ENCODE measurements at regions not wholly inside any gene's neighbourhood (a gene's known extent, or its start where the extent isn't known, plus 50 kb on each side); places are given as distances from the start of the nearest gene placed in this dataset.

DNA sequence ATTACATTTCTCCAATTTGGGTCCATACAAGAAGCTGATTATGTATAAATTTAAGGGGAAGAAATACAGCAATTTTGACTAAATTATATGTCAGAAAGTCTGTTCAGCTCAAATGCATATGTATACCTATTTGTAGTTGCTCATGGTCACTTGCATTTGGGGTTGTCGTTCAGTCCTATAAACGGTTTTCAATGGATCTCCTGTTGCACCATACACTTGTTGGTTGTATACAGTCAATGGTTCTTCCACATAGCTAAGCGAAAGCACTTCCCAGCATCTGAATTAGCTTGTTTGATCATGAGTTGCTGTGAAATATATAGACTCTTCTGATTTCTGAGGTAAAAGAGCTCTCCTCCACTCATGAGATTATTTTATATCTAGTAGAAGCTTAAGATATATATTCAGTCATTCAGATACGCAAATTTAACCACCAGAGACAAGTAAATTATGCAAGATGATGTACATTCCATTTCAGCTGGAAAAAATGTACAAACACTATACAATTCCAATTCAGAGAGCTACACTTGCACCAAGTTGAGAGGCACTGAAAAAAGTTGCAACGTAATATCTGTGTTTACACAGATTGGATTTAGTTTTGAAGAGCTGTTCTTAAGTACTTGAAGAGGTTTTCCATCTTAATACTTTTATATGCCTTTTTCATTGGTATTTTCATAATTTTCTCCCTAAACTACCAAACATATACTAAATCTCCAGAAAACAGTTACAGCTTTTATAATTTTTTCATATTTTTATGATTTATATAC is 64.4 kb upstream of the POU5F2 start:
- H3K27me3 ChIP-seq (ENCODE audit: control insufficient read depth, insufficient read depth, low read length) = no peaks in the 10 kb centered on the region
- intact Hi-C loops (cut with micrococcal nuclease) = no loop called here
- no peak overlapping the region for H3K27ac ChIP-seq (ENCODE audit: low read length)
- H3K4me3 ChIP-seq (ENCODE audit: low read length) = no peak overlapping the region
- no peaks in the 10 kb centered on the region for H3K36me3 ChIP-seq (ENCODE audit: control insufficient read depth, insufficient read depth, low read length)
- H3K4me1 Mint-ChIP-seq = peaks cover 4 to 5% of the 10 kb centered on the region in 2 donors
- TF ChIP-seq, protein P1, sequence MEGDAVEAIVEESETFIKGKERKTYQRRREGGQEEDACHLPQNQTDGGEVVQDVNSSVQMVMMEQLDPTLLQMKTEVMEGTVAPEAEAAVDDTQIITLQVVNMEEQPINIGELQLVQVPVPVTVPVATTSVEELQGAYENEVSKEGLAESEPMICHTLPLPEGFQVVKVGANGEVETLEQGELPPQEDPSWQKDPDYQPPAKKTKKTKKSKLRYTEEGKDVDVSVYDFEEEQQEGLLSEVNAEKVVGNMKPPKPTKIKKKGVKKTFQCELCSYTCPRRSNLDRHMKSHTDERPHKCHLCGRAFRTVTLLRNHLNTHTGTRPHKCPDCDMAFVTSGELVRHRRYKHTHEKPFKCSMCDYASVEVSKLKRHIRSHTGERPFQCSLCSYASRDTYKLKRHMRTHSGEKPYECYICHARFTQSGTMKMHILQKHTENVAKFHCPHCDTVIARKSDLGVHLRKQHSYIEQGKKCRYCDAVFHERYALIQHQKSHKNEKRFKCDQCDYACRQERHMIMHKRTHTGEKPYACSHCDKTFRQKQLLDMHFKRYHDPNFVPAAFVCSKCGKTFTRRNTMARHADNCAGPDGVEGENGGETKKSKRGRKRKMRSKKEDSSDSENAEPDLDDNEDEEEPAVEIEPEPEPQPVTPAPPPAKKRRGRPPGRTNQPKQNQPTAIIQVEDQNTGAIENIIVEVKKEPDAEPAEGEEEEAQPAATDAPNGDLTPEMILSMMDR (IDR thresholded peaks at IDR 0.05) = no peak
- H3K9me3 Mint-ChIP-seq = no peaks in the 10 kb centered on the region
- H3K27me3 Mint-ChIP-seq (ENCODE audit: low read depth in 2 of 2) = no peaks in the 10 kb centered on the region
- no peak overlapping the region for H3K27ac Mint-ChIP-seq
- H3K4me1 ChIP-seq (ENCODE audit: control insufficient read depth, insufficient read depth, low read length) = no peaks in the 10 kb centered on the region
- no peaks in the 10 kb centered on the region for H3K36me3 Mint-ChIP-seq
- H3K9me3 ChIP-seq (ENCODE audit: control insufficient read depth, insufficient read depth, low read length) = no peaks in the 10 kb centered on the region
- H3K4me3 Mint-ChIP-seq = no peak overlapping the region
- ATAC-seq (no peak), DNase-seq (no peak)
- 94% methylated on average over 3 of the region's 5 CpGs for WGBS (ENCODE audit: insufficient coverage)

DNA sequence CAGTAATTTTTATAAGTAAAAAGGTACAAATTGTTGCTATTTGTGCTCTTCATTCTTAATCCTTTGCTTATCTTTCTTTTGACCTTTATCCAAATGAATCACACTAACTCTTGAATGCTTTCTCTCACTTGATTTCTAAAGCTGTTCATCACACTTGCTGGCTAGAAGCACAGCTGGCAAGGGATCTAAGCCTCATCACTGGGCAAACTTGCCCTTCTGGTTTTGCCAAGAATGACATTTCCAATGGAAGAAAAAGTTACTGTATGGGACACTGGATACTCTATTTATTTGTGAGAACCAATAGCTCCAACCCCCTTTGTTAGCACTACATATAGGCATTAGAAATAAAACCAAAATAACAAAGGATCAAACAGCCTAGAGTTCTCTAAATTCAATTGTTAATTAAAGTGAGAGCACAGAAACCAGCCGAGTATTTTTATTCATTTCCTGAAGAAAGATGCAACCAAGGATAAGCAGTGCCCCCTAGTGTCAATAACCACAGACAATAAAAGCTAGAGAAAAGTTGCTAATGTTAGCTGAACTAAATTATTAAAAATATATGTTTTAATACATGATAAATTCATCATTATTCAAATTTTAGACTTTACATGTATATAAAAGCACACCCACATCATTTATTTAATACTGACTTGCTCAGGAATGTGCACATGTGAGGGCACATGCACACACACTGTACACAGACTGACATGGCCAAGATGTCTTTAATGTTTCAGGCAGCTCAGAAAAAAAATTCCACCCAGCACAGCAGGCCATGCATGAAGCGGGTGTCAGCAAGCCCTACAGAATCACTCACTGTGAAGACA is 59.8 kb upstream of the POU5F2 start:
- no peaks in the 10 kb centered on the region for H3K9me3 ChIP-seq (ENCODE audit: control insufficient read depth, insufficient read depth, low read length)
- H3K36me3 ChIP-seq (ENCODE audit: control insufficient read depth, insufficient read depth, low read length) = peaks cover 1% of the 10 kb centered on the region
- DNase-seq (peak in 1 of 2 donors; percentile 71), ATAC-seq (peak in 2 of 3 donors; percentile 58 to 64)
- intact Hi-C loops (cut with micrococcal nuclease) = loop anchor here (1.0 kb wide), 2 partner anchors 193 to 220 kb away; partner anchors contain the start of gene NR2F1-AS1
- Mint-ChIP-seq H3K4me3 (no peak overlapping the region), H3K27ac (no peak overlapping the region), H3K27me3 (ENCODE audit: low read depth in 2 of 2) (no peaks in the 10 kb centered on the region), H3K36me3 (no peaks in the 10 kb centered on the region), H3K9me3 (no peaks in the 10 kb centered on the region), H3K4me1 (peaks cover 4 to 5% of the 10 kb centered on the region in 2 donors)
- no peaks in the 10 kb centered on the region for H3K4me1 ChIP-seq (ENCODE audit: control insufficient read depth, insufficient read depth, low read length)
- no peak overlapping the region for H3K27ac ChIP-seq (ENCODE audit: low read length)
- no peaks in the 10 kb centered on the region for H3K27me3 ChIP-seq (ENCODE audit: control insufficient read depth, insufficient read depth, low read length)
- 27% methylated on average over 2 of the region's 2 CpGs for WGBS (ENCODE audit: insufficient coverage)
- no peak overlapping the region for H3K4me3 ChIP-seq (ENCODE audit: low read length)
- TF ChIP-seq, protein P1 (IDR thresholded peaks at IDR 0.05) = peak; percentile 80

DNA sequence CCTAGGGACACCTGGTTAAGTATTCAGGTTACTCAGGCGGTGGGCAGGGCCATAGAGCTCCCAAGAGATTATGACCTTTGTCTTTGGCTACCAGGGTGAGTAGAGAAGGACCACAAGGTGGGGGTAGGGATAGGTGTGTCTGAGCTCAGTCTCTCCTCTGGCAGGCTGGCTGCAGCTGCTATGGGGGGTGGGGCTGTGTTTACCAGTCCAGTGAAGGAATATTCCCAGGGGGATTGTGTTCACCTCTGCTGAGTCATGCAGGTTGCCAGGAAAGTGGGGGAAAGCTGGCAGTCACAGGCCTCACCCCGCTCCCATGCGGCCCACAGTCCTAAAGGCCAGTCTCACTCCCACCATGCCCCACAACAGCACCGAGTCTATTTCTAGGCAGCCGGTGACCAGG is 53.6 kb upstream of the POU5F2 start:
- 99% methylated on average over 5 of the region's 5 CpGs for WGBS (ENCODE audit: insufficient coverage)
- Mint-ChIP-seq H3K27me3 (ENCODE audit: low read depth in 2 of 2) (no peaks in the 10 kb centered on the region), H3K36me3 (no peaks in the 10 kb centered on the region), H3K4me1 (peaks cover 9 to 15% of the 10 kb centered on the region in 2 donors), H3K4me3 (no peak overlapping the region), H3K27ac (no peak overlapping the region), H3K9me3 (no peaks in the 10 kb centered on the region)
- Histone ChIP-seq H3K27ac (ENCODE audit: low read length) (no peak overlapping the region), H3K4me3 (ENCODE audit: low read length) (no peak overlapping the region), H3K4me1 (ENCODE audit: control insufficient read depth, insufficient read depth, low read length) (no peaks in the 10 kb centered on the region), H3K27me3 (ENCODE audit: control insufficient read depth, insufficient read depth, low read length) (no peaks in the 10 kb centered on the region), H3K36me3 (ENCODE audit: control insufficient read depth, insufficient read depth, low read length) (peaks cover 6% of the 10 kb centered on the region), H3K9me3 (ENCODE audit: control insufficient read depth, insufficient read depth, low read length) (no peaks in the 10 kb centered on the region)
- intact Hi-C loops (cut with micrococcal nuclease) = no loop called here
- TF ChIP-seq, protein P1 (IDR thresholded peaks at IDR 0.05) = no peak
- ATAC-seq (no peak), DNase-seq (no peak)
